HS-5 (cell line): ENCODE measurements at regions not wholly inside any gene's neighbourhood (a gene's known extent, or its start where the extent isn't known, plus 50 kb on each side); places are given as distances from the start of the nearest gene placed in this dataset.
"Not testable (repeated sequence)": the region's sequence is repeated elsewhere in the genome, so short reads cannot be mapped to it uniquely, and the experiment has no call there.

ENCODE experiments used
- DNase-seq: peaks from one replicate; pipeline ENCODE4 v3.0.0-alpha.2; 2012; ENCODE audit warnings: low read depth

- DNase-seq = not testable (repeated sequence)
Measured at GRCh38 chr19:20292520-20292919, 125.5 kb downstream of the ZNF486 start.

DNA sequence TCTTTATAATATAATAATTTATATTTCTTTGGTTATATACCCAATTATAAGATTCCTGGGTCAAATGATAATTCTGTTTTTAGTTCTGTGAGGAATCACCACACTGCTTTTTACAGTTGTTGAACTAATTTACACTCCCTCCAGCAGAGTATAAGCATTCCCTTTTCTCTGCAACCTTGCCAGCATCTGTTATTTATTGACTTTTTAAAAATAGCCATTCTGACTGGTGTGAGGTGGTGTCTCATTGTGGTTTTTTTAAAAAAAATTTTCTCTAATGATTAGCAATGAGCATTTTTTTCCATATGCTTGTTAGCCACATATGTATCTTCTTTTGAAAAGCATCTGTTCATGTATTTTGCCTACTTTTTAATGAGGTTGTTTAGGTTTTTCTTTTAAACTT is 122.2 kb downstream of the ZNF486 start:
- DNase-seq = no peak

DNA sequence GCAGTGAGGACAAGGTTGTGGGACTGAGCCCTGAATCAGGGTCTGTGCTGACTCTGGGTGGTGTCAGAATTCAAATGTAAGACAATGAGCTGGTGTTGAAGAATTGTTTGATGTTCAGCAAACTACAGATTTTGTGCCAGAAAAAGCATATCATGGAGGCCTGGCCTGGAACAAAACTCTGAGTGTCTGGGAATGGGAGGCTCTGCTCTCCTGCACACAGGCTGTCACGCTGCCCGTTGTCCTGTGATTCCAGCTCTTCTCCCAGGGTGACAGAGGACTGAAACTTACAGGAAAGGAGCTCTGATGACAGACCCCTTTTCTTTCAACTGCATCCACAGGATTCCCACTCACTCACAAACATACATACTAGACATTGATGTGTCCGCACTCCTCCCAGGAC is 120.1 kb downstream of the ZNF486 start:
- DNase-seq = no peak

DNA sequence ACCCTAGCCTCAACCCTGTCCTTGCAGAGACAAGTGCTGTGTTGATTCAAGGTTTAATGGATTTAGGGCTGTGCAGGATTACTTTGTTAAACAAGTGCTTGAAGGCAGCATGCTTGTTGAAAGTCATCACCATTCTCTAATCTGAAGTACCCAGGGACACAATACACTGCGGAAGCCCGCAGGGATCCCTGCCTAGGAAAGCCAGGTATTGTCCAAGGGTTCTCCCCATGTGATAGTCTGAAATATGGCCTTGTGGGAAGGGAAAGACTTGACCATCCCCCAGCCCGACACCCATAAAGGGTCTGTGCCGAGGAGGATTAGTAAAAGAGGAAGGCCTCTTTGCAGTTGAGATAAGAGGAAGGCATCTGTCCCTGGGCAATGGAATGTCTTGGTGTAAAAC is 118.9 kb downstream of the ZNF486 start:
- DNase-seq = not testable (repeated sequence)

- DNase-seq = no peak
Measured at GRCh38 chr19:20279516-20279915, 112.5 kb downstream of the ZNF486 start.

GRCh38 chr19:20278342-20278741 is 111.3 kb downstream of the ZNF486 start:
- DNase-seq = no peak

DNA sequence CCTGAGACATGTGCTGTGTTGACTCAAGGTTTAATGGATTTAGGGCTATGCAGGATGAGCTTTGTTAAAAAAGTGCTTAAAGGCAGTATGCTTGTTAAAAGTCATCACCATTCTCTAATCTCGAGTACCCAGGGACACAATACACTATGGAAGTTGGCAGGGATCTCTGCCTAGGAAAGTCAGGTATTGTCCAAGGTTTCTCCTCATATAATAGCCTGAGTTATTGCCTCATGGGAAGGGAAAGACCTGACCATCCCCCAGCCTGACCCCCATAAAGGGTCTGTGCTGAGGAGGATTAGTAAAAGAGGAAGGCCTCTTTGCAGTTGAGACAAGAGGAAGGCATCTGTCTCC is 109.7 kb downstream of the ZNF486 start:
- DNase-seq = not testable (repeated sequence)

DNA sequence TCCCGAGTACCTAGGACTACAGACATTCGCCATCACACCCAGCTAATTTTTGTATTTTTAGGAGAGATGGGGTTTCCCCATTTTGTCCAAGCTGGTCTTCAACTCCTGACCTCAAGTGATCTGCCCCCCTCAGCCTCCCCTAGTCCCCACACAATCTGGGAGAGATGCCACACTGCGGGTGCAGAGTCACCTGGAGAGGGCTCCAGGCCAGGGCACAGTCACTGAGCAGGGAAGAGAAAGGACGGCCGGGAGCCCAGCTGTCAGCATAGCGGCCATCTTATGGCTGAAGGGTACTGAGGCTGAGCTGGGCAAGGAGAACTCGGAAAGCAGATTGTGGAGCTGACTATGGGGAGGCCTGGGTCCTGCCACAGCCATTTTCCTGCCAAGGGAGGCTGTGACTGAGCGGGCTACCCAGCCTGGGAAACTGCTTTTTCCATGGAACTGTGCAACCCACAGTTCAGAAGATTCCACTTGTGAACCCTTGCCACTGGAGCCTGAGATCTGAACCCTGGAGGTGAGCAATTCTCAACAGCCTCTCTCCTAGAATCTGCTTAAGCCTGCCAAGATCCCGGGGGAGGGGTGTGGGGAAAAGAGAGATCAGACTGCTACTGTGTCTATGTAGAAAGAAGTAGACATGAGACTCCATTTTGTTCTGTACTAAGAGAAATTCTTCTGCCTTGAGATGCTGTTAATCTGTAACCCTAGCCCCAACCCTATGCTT is 109.2 kb downstream of the ZNF486 start:
- no peak for DNase-seq

GRCh38 chr19:20273951-20274570 is 107.0 kb downstream of the ZNF486 start:
- DNase-seq = no peak

DNA sequence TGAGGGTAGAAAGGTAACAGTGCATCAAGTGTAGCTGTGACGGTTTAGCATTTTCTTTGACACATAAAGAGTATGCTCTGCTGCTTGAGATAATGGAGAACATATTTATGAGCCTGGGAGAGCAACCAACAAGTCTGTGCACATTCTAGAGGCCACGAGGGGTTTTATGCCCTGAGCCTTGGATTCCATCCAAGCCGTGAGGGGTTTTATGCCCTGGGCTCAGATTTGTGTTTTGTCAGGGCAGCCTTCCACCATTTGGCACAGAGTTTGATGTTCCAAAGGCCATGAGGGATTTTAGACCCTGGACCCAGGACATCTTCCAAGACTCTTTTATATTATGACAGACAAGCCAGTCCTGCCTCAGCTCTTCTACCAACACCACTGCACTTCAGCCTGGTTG is 106.4 kb downstream of the ZNF486 start:
- no peak for DNase-seq

DNA sequence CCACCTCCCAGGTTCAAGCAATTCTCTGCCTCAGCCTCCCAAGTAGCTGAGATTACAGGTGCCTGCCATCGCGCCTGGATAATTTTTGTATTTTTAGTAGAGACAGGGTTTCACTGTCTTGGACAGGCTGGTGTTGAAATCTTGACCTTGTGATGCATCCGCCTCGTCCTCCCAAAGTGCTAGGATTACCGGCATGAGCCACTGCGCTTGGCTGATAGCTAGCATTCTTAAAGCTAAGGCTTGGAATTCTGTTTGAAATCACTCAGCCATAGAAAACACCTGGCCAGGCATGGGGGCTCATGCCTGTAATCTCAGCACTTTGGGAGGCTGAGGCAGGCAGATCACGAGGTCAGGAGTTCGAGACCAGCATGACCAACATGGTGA is 105.6 kb downstream of the ZNF486 start:
- DNase-seq = not testable (repeated sequence)

- not testable (repeated sequence) for DNase-seq
Measured at GRCh38 chr19:20271927-20272626, 105.1 kb downstream of the ZNF486 start.

DNA sequence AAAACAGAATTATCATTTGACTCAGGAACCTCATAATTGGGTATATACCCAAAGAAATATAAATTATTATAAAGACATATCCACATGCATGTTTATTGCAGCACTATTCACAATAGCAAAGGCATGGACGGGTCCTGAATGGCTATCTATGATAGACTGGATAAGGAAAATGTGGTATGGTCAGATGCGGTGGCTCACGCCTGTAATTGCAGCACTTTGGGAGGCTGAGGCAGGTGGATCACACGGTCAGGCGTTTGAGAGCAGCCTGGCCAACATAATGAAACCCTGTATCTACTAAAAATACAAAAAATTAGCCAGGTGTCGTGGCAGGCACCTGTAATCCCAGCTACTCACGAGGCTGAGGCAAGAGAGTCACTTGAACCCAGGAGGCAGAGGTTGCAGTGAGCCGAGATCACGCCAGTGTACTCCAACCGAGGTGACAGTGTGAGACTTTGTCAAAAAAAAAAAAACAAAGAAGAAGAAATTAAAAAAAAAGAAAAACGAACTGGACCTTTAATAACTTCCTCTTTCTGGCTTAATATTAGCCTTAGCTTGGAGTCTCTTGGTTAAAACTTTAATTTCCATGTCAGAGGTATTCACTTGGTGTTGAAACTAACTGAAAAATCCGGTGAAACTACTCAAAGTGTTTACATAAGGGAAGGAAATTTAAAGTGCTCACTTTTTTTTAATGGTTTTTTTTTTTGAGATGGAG is 104.4 kb downstream of the ZNF486 start:
- no peak for DNase-seq

DNA sequence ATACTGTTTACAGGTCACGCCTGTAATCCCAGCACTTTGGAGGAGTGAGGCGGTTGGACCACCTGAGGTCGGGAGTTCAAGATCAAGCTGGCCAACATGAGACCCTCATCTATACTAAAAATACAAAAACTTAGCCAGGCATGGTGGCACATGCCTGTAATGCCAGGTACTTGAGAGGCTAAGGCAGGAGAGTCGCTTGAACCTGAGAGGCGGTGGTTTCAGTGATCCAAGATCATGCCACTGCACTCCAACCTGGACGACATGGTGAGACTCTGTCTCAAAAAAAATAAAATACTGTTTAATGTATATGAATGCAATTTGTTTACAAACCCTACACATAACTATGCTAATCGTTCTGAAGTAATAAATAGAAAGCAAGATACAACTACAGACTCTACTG is 102.4 kb downstream of the ZNF486 start:
- no peak for DNase-seq

GRCh38 chr19:20261513-20261912 is 94.5 kb downstream of the ZNF486 start:
- DNase-seq = not testable (repeated sequence)

DNA sequence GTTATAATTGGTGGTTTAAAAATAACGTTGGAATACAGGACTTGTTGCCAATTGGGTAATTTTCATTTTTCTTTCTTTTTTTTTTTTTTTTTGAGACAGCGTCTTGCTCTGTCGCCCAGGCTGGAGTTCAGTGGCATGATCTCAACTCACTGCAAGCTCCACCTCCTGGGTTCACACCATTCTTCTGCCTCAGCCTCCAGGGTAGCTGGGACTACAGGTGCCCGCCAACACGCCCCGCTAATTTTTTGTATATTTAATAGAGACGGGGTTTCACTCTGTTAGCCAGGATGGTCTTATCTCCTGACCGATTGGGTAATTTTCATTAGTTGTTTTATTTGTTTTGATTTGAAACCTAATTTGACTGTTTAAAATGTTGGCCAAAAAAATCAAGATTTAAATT is 93.7 kb downstream of the ZNF486 start:
- DNase-seq = not testable (repeated sequence)

DNA sequence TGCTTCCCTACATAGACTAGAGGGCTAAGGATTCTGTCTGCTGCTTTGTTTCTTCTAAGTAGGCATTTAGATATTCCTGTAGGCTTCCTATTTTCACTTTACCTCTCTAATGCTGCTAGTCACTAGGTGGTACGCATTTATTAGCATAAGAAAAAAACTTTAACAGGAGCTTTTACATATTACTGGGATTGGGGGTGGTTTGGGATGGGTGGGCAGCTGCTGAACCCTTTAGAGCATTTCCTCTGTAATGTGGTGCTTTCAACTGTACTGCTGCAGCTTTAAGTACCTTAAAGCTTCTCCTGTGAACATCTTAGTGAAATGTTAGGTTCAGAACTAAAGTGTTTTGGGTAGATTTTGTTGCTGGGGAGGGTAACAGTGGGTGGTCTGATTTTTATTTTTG is 92.6 kb downstream of the ZNF486 start:
- no peak for DNase-seq

GRCh38 chr19:20256606-20257005 is 89.6 kb downstream of the ZNF486 start:
- no peak for DNase-seq

DNA sequence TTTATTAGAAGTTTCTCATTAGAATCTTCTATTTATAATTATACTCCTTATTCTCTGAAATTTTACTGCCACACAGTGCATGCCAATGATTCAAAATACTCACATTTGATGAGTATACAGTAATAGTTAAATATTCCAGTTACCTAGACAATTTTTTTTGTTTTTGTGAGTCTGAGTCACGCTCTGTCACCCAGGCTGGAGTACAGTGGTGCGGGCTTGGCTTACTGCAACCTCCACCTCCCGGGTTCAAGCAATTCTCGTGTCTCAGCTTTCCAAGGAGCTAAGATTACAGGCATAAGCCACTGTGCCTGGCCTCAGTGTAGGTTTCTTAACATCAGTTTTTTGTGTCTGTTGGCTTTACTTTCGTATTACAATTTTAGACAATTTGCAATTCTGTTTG is 87.1 kb downstream of the ZNF486 start:
- DNase-seq = no peak

DNA sequence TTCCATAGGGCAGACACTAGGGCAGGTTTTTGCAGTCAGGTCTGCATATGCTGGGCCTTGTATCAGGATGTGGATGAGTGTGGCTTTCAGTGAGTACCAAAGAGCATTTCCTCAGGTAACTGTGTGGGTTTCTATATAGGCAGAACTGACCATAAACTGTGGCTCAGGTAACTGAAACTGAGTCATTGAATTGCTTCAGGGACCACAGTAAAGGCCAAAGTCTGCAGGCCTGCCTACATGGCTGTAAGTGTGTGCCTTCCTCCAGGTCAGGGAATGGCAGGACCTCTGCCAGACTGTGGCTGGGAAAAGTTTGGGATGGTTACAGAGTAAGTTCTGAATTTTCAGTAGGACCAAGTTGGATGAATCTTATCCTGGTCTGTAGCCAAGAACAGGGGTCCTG is 85.6 kb downstream of the ZNF486 start:
- no peak for DNase-seq

DNA sequence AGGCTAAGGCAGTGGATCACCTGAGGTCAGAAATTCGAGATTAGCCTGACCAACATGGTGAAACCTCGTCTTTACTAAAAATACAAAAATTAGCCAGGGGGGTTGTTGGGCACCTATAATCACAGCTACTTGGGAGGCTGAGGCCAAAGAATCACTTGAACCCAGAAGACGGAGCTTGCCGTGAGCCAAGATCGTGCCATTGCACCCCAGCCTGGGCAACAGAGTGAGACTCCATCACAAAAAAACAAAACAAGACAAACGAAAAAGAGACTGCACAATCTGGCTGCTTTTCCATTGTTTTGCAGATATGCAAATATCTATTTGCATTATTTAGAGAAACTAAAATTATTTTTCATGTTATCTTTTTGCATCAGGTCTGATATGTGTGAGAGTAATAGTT is 83.6 kb downstream of the ZNF486 start:
- DNase-seq = no peak

GRCh38 chr19:20250121-20250520 is 83.1 kb downstream of the ZNF486 start:
- no peak for DNase-seq
